ENCODE measurements at regions not wholly inside any gene's neighbourhood (a gene's known extent, or its start where the extent isn't known, plus 50 kb on each side); places are given as distances from the start of the nearest gene placed in this dataset.

DNA sequence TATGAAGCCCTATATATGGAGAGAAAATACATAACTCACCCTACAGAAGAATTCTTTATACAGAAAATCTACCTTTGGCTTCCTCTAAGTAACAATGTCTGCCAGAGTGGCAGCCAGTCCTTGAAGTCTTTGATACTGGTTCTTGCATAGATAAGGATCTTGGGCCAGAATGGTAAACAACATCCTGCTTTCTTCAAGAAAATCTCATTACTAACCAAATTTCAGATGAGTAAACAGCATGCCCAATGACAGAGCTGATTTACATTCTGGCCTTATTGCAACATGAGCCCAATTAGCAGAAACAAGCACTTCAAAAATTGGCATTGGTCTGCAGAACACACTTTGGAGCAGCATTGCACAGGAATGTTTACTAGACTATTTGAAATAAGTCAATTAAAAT is 336.5 kb upstream of the ST6GAL2 start:
- TF ChIP-seq, protein P1, sequence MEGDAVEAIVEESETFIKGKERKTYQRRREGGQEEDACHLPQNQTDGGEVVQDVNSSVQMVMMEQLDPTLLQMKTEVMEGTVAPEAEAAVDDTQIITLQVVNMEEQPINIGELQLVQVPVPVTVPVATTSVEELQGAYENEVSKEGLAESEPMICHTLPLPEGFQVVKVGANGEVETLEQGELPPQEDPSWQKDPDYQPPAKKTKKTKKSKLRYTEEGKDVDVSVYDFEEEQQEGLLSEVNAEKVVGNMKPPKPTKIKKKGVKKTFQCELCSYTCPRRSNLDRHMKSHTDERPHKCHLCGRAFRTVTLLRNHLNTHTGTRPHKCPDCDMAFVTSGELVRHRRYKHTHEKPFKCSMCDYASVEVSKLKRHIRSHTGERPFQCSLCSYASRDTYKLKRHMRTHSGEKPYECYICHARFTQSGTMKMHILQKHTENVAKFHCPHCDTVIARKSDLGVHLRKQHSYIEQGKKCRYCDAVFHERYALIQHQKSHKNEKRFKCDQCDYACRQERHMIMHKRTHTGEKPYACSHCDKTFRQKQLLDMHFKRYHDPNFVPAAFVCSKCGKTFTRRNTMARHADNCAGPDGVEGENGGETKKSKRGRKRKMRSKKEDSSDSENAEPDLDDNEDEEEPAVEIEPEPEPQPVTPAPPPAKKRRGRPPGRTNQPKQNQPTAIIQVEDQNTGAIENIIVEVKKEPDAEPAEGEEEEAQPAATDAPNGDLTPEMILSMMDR (IDR thresholded peaks at IDR 0.05): no peak
- no peak for TF ChIP-seq CREM (CRISPR knock-in tag; IDR thresholded peaks at IDR 0.05)
- TF ChIP-seq NFE2L1 (CRISPR knock-in tag; IDR thresholded peaks at IDR 0.05): no peak
